ENCODE measurements at regions not wholly inside any gene's neighbourhood (a gene's known extent, or its start where the extent isn't known, plus 50 kb on each side); places are given as distances from the start of the nearest gene placed in this dataset.

GRCh38 chr10:36114141-36114540, 472.0 kb upstream of the FZD8 start:
- ChIA-PET POLR2A (no interaction called here), CTCF (no interaction called here)
- ATAC-seq (replicated peaks in 1 of 4) = no peak
- Mint-ChIP-seq H3K27ac (no peak overlapping the region), H3K9me3 (peaks cover 6 to 11% (median 7%) of the 10 kb centered on the region in 3 donors), H3K27me3 (no peaks in the 10 kb centered on the region), H3K4me3 (no peak overlapping the region), H3K4me1 (no peaks in the 10 kb centered on the region), H3K36me3 (no peaks in the 10 kb centered on the region)
- Histone ChIP-seq H3K36me3 (ENCODE audit: control insufficient read depth in 2 of 2, extremely low read depth in 1 of 2, insufficient read depth in 1 of 2, low read length in 1 of 2) (no peaks in the 10 kb centered on the region), H3K27me3 (replicated peaks in 1 of 2; ENCODE audit: control insufficient read depth in 2 of 2, extremely low read depth in 1 of 2, insufficient read depth in 2 of 2, low read length in 1 of 2) (no peaks in the 10 kb centered on the region), H3K9me3 (no peaks in the 10 kb centered on the region), H3K27ac (ENCODE audit: low read length) (no peak overlapping the region), H3K4me3 (ENCODE audit: control insufficient read depth in 1 of 2, extremely low read depth in 1 of 2, low read length in 1 of 2) (no peak overlapping the region), H3K4me1 (ENCODE audit: control insufficient read depth in 1 of 2, extremely low read depth in 1 of 2, insufficient read depth in 2 of 2, low read length in 2 of 2) (no peaks in the 10 kb centered on the region)
- no peak for DNase-seq
- WGBS (ENCODE audit: insufficient coverage) = 70% methylated on average over 1 of the region's 1 CpG

GRCh38 chr10:36111676-36112075, 469.6 kb upstream of the FZD8 start:
- H3K27ac Mint-ChIP-seq = no peak overlapping the region
- H3K4me3 Mint-ChIP-seq = no peak overlapping the region
- no peaks in the 10 kb centered on the region for H3K4me1 ChIP-seq (ENCODE audit: control insufficient read depth in 1 of 2, extremely low read depth in 1 of 2, insufficient read depth in 2 of 2, low read length in 2 of 2)
- no peak overlapping the region for H3K27ac ChIP-seq (ENCODE audit: low read length)
- ChIA-PET CTCF (no interaction called here), POLR2A (no interaction called here)
- H3K9me3 Mint-ChIP-seq = peaks cover 0 to 8% (median 5%) of the 10 kb centered on the region in 3 donors
- no peaks in the 10 kb centered on the region for H3K36me3 ChIP-seq (ENCODE audit: control insufficient read depth in 2 of 2, extremely low read depth in 1 of 2, insufficient read depth in 1 of 2, low read length in 1 of 2)
- H3K4me1 Mint-ChIP-seq = no peaks in the 10 kb centered on the region
- no peaks in the 10 kb centered on the region for H3K27me3 ChIP-seq (replicated peaks in 1 of 2; ENCODE audit: control insufficient read depth in 2 of 2, extremely low read depth in 1 of 2, insufficient read depth in 2 of 2, low read length in 1 of 2)
- H3K9me3 ChIP-seq = no peaks in the 10 kb centered on the region
- no peak for DNase-seq
- H3K4me3 ChIP-seq (ENCODE audit: control insufficient read depth in 1 of 2, extremely low read depth in 1 of 2, low read length in 1 of 2) = no peak overlapping the region
- ATAC-seq (replicated peaks in 1 of 4) = no peak
- H3K36me3 Mint-ChIP-seq = no peaks in the 10 kb centered on the region
- WGBS (ENCODE audit: insufficient coverage) = no CpG with 5 or more reads among the region's 2 CpGs
- H3K27me3 Mint-ChIP-seq = no peaks in the 10 kb centered on the region

- no peaks in the 10 kb centered on the region for H3K9me3 ChIP-seq
Measured at GRCh38 chr10:36110097-36110496, 468.0 kb upstream of the FZD8 start.

GRCh38 chr10:36109399-36110023, 467.4 kb upstream of the FZD8 start:
- H3K4me3 ChIP-seq (ENCODE audit: control insufficient read depth in 1 of 2, extremely low read depth in 1 of 2, low read length in 1 of 2) = no peak overlapping the region
- no peaks in the 10 kb centered on the region for H3K9me3 ChIP-seq
- Mint-ChIP-seq H3K27ac (no peak overlapping the region), H3K4me3 (no peak overlapping the region), H3K9me3 (peaks cover 4 to 8% (median 8%) of the 10 kb centered on the region in 3 donors), H3K36me3 (no peaks in the 10 kb centered on the region), H3K4me1 (no peaks in the 10 kb centered on the region), H3K27me3 (no peaks in the 10 kb centered on the region)
- POLR2A ChIA-PET = interaction anchor here in 1 of 2 donors (0.6 kb wide), 1 partner anchor 18 kb away, joined by 4 read pairs; no protein-coding TSS in a partner anchor
- no peaks in the 10 kb centered on the region for H3K27me3 ChIP-seq (replicated peaks in 1 of 2; ENCODE audit: control insufficient read depth in 2 of 2, extremely low read depth in 1 of 2, insufficient read depth in 2 of 2, low read length in 1 of 2)
- no peaks in the 10 kb centered on the region for H3K36me3 ChIP-seq (ENCODE audit: control insufficient read depth in 2 of 2, extremely low read depth in 1 of 2, insufficient read depth in 1 of 2, low read length in 1 of 2)
- H3K27ac ChIP-seq (ENCODE audit: low read length) = no peak overlapping the region
- H3K4me1 ChIP-seq (ENCODE audit: control insufficient read depth in 1 of 2, extremely low read depth in 1 of 2, insufficient read depth in 2 of 2, low read length in 2 of 2) = no peaks in the 10 kb centered on the region
- no CpG with 5 or more reads among the region's 3 CpGs for WGBS (ENCODE audit: insufficient coverage)
- ATAC-seq (replicated peaks in 1 of 4) (no peak), DNase-seq (no peak)
- CTCF ChIA-PET = no interaction called here

More at GRCh38 chr10:36110097-36110496, 468.0 kb upstream of the FZD8 start:
- no peak for DNase-seq
- no peak overlapping the region for H3K27ac ChIP-seq (ENCODE audit: low read length)
- H3K27ac Mint-ChIP-seq = no peak overlapping the region
- H3K27me3 ChIP-seq (replicated peaks in 1 of 2; ENCODE audit: control insufficient read depth in 2 of 2, extremely low read depth in 1 of 2, insufficient read depth in 2 of 2, low read length in 1 of 2) = no peaks in the 10 kb centered on the region
- ATAC-seq (replicated peaks in 1 of 4) = no peak
- H3K36me3 ChIP-seq (ENCODE audit: control insufficient read depth in 2 of 2, extremely low read depth in 1 of 2, insufficient read depth in 1 of 2, low read length in 1 of 2) = no peaks in the 10 kb centered on the region
- H3K27me3 Mint-ChIP-seq = no peaks in the 10 kb centered on the region
- no CpG with 5 or more reads among the region's 1 CpG for WGBS (ENCODE audit: insufficient coverage)
- ChIA-PET POLR2A (no interaction called here), CTCF (no interaction called here)
- H3K4me3 ChIP-seq (ENCODE audit: control insufficient read depth in 1 of 2, extremely low read depth in 1 of 2, low read length in 1 of 2) = no peak overlapping the region
- H3K36me3 Mint-ChIP-seq = no peaks in the 10 kb centered on the region
- H3K9me3 Mint-ChIP-seq = peaks cover 3 to 8% (median 7%) of the 10 kb centered on the region in 3 donors
- no peaks in the 10 kb centered on the region for H3K4me1 ChIP-seq (ENCODE audit: control insufficient read depth in 1 of 2, extremely low read depth in 1 of 2, insufficient read depth in 2 of 2, low read length in 2 of 2)
- H3K4me1 Mint-ChIP-seq = no peaks in the 10 kb centered on the region
- H3K4me3 Mint-ChIP-seq = no peak overlapping the region

GRCh38 chr10:36097696-36098095, 455.6 kb upstream of the FZD8 start:
- Mint-ChIP-seq H3K9me3 (peaks cover 12 to 18% (median 16%) of the 10 kb centered on the region in 3 donors), H3K36me3 (no peaks in the 10 kb centered on the region), H3K4me3 (no peak overlapping the region), H3K4me1 (no peaks in the 10 kb centered on the region), H3K27me3 (no peaks in the 10 kb centered on the region), H3K27ac (no peak overlapping the region)
- DNase-seq (no peak), ATAC-seq (replicated peaks in 1 of 4) (no peak)
- Histone ChIP-seq H3K36me3 (ENCODE audit: control insufficient read depth in 2 of 2, extremely low read depth in 1 of 2, insufficient read depth in 1 of 2, low read length in 1 of 2) (no peaks in the 10 kb centered on the region), H3K27me3 (replicated peaks in 1 of 2; ENCODE audit: control insufficient read depth in 2 of 2, extremely low read depth in 1 of 2, insufficient read depth in 2 of 2, low read length in 1 of 2) (no peaks in the 10 kb centered on the region), H3K9me3 (no peaks in the 10 kb centered on the region), H3K4me1 (ENCODE audit: control insufficient read depth in 1 of 2, extremely low read depth in 1 of 2, insufficient read depth in 2 of 2, low read length in 2 of 2) (no peaks in the 10 kb centered on the region), H3K27ac (ENCODE audit: low read length) (no peak overlapping the region), H3K4me3 (ENCODE audit: control insufficient read depth in 1 of 2, extremely low read depth in 1 of 2, low read length in 1 of 2) (no peak overlapping the region)
- CTCF ChIA-PET = no interaction called here
- POLR2A ChIA-PET = no interaction called here
- WGBS (ENCODE audit: insufficient coverage) = 83% methylated on average over 2 of the region's 3 CpGs

GRCh38 chr10:36096576-36096975, 454.5 kb upstream of the FZD8 start:
- H3K27me3 ChIP-seq (replicated peaks in 1 of 2; ENCODE audit: control insufficient read depth in 2 of 2, extremely low read depth in 1 of 2, insufficient read depth in 2 of 2, low read length in 1 of 2) = no peaks in the 10 kb centered on the region
- Mint-ChIP-seq H3K36me3 (no peaks in the 10 kb centered on the region), H3K27ac (no peak overlapping the region), H3K27me3 (no peaks in the 10 kb centered on the region), H3K4me1 (no peaks in the 10 kb centered on the region), H3K4me3 (no peak overlapping the region), H3K9me3 (peaks cover 9 to 14% (median 11%) of the 10 kb centered on the region in 3 donors)
- H3K4me1 ChIP-seq (ENCODE audit: control insufficient read depth in 1 of 2, extremely low read depth in 1 of 2, insufficient read depth in 2 of 2, low read length in 2 of 2) = no peaks in the 10 kb centered on the region
- no CpG with 5 or more reads among the region's 2 CpGs for WGBS (ENCODE audit: insufficient coverage)
- DNase-seq (no peak), ATAC-seq (replicated peaks in 1 of 4) (no peak)
- H3K36me3 ChIP-seq (ENCODE audit: control insufficient read depth in 2 of 2, extremely low read depth in 1 of 2, insufficient read depth in 1 of 2, low read length in 1 of 2) = no peaks in the 10 kb centered on the region
- no peak overlapping the region for H3K4me3 ChIP-seq (ENCODE audit: control insufficient read depth in 1 of 2, extremely low read depth in 1 of 2, low read length in 1 of 2)
- H3K27ac ChIP-seq (ENCODE audit: low read length) = no peak overlapping the region
- H3K9me3 ChIP-seq = no peaks in the 10 kb centered on the region
- CTCF ChIA-PET = no interaction called here
- POLR2A ChIA-PET = no interaction called here

- no peak for ATAC-seq (replicated peaks in 1 of 4)
- 73% methylated on average over 3 of the region's 8 CpGs for WGBS (ENCODE audit: insufficient coverage)
- H3K27me3 ChIP-seq (replicated peaks in 1 of 2; ENCODE audit: control insufficient read depth in 2 of 2, extremely low read depth in 1 of 2, insufficient read depth in 2 of 2, low read length in 1 of 2) = no peaks in the 10 kb centered on the region
Measured at GRCh38 chr10:36094096-36094495, 452.0 kb upstream of the FZD8 start.

More at GRCh38 chr10:36094096-36094495, 452.0 kb upstream of the FZD8 start:
- Histone ChIP-seq H3K4me3 (ENCODE audit: control insufficient read depth in 1 of 2, extremely low read depth in 1 of 2, low read length in 1 of 2) (no peak overlapping the region), H3K9me3 (no peaks in the 10 kb centered on the region), H3K4me1 (ENCODE audit: control insufficient read depth in 1 of 2, extremely low read depth in 1 of 2, insufficient read depth in 2 of 2, low read length in 2 of 2) (no peaks in the 10 kb centered on the region), H3K27ac (ENCODE audit: low read length) (no peak overlapping the region), H3K36me3 (ENCODE audit: control insufficient read depth in 2 of 2, extremely low read depth in 1 of 2, insufficient read depth in 1 of 2, low read length in 1 of 2) (no peaks in the 10 kb centered on the region)
- Mint-ChIP-seq H3K9me3 (peaks cover 2 to 5% (median 4%) of the 10 kb centered on the region in 3 donors), H3K27ac (no peak overlapping the region), H3K4me1 (no peaks in the 10 kb centered on the region), H3K27me3 (no peaks in the 10 kb centered on the region), H3K4me3 (no peak overlapping the region), H3K36me3 (no peaks in the 10 kb centered on the region)
- DNase-seq = no peak
- CTCF ChIA-PET = no interaction called here
- POLR2A ChIA-PET = no interaction called here
